ENCODE measurements at regions not wholly inside any gene's neighbourhood (a gene's known extent, or its start where the extent isn't known, plus 50 kb on each side); places are given as distances from the start of the nearest gene placed in this dataset.
A peak's percentile ranks its signal among the peaks of the same experiment; 100 is the strongest.
"Not testable (repeated sequence)": the region's sequence is repeated elsewhere in the genome, so short reads cannot be mapped to it uniquely, and the experiment has no call there.

DNA sequence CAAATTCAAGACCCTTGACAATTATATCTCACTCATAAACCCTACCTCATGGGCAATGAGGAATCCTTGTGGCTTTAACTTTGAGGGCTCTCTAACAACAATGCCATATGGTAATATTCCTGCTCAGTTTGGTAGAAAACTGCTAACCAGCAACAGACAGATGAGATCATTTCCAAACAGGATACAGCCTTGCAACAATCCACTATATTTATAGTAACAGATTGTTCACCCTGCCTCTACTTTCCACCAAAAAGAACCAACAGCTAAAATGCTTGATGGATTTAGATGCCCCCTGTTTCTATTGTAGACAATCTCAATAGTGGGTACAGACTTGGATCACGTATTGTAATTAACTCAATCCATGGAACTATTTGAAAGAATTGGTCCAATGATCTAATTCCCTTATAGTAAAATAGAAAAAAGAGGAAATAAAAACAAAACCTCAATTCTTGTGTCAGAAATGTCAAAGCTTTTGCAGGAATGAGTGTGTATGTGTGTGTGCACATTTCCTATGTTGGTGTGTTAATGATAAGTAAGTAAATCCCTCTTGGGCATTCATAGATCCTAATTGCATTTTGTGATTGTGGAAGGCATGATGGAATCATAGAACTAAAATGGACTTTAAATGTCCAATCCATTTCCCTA is 100.0 kb upstream of the EDEM3 start:
- DNase-seq (ENCODE audit: low spot score) = no peak

DNA sequence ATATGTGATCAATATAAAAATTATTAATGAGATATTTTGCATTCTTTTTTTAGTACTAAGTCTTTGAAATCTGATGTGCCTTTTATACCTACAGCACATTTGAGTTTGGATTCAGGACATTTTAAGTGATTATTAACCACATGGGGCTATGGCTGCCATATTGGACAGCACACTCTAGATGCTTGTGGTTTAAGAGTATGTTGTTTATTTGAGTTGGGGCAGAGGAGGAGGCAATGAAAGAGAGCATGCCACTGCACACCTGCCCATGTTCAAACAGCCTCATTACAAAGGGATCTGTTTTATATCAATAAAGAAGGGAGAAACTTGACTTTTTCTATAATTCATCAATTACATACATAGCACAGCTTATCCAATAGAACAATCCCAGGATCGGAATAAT is 99.4 kb upstream of the EDEM3 start:
- no peak for DNase-seq (ENCODE audit: low spot score)

DNA sequence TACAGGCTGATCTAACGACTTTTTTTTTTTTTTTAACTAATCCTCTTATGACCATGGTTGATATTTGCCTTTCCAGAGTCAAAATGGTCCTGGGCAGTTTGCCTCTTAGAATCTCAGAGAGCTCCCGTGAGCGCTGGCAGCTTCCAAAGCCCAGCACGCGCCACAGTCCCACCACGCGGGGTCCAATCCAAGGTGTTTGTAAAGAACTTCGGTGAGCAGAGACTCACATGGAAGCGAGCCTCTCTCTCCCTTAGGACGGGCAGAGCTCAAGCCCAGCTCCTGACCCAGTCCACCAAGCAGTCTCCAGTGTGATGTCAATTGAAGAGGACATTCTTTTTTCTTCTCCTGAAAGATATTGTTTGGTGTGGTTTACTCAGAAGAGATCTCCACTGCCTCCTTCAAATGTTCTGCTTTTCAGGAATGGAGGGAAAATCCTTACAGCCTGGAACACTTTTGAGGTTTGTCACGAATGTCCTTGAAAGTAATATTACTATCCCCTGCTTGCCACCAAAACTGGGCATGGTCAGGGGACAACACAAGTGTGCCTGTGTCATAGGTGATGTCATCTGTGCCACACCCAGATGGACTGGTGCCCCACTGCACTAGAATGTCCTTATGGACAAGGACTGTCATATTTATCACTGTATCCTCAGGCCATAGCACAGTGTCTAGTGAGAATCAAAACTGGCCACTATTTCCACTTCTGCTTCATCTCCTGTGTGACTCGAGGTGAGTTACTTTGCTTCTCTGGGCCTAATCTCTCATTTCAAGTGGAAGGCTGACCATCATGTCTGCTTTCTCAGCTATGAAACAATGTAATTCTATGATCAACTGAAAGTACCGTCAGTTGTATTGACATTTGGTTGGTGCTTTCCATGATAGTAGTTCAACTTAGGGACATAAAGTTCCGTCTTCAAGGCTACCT is 97.4 kb upstream of the EDEM3 start:
- no peak for DNase-seq (ENCODE audit: low spot score)

DNA sequence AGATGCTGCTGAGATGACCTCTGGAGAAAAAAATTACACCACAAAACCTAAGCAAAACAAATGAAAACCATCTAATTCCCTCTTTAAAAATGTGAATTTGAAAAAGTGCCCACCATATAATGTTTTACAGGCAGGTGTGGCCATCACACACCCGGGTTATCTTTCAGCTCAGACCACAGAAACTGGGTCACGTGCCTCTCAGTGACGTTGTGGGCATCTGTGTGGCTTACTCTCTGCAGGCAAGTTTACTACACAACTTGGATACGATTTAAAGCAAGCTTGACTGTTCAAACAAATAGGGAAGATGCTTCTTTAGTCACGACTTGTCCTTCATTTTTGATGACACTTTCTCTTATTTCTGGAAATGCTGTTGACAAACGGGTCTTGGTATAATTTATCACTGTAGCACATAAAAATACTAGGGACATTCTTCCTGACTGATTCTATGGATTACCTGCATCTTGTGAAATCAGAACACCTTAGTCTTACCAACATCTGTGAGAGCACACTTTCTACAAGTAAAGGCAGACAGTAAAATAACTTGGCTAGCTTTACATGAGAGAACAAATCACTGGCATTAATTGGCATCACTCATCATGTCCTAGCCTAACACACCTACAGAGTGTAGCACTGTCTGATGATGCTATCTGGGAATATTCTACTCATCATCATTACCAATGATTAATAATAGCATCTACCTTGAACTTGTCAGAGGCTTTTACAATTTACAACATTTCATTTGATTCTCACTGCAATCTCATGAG is 89.3 kb upstream of the EDEM3 start:
- DNase-seq (ENCODE audit: low spot score) = no peak

DNA sequence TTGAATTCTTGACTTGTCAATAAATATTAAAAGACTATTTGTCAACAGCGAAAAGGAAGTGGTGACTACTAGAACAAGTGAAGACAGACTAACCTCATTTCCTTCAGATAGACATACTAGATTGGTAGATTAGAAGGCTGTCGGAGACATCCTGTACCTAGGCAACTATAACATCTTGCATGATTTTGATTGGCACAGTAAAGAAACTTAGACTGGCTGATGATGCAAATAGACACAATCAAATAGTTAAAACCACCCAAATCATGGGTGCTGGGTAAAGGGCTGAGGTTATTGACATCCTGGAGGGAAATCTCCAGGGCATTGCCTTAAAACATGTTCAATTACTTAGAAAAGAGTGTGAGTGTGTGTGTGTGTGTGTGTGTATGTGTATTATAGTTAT is 85.9 kb upstream of the EDEM3 start:
- DNase-seq (ENCODE audit: low spot score) = no peak

DNA sequence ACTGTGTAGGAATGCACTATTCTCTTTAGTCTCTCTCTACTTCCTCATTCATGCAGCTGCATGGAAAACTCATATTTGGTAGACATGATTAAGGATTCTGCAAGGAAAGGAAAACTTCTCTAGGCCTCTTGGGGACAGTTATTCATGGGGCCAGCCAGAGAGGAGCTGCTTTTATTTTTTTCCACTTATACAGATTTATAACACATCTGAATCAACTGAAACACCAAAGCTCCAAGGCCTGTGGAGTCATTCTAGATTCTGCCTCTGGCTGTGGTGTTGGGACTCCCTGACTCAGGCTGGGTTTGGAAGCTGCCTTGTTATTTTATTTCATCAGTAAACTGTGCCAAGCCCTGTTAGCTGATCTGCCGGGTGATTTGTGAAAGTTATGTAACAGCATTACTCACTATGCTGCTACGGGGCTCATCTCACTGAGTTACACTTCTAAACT is 83.9 kb upstream of the EDEM3 start:
- DNase-seq (ENCODE audit: low spot score) = peak; percentile 77

DNA sequence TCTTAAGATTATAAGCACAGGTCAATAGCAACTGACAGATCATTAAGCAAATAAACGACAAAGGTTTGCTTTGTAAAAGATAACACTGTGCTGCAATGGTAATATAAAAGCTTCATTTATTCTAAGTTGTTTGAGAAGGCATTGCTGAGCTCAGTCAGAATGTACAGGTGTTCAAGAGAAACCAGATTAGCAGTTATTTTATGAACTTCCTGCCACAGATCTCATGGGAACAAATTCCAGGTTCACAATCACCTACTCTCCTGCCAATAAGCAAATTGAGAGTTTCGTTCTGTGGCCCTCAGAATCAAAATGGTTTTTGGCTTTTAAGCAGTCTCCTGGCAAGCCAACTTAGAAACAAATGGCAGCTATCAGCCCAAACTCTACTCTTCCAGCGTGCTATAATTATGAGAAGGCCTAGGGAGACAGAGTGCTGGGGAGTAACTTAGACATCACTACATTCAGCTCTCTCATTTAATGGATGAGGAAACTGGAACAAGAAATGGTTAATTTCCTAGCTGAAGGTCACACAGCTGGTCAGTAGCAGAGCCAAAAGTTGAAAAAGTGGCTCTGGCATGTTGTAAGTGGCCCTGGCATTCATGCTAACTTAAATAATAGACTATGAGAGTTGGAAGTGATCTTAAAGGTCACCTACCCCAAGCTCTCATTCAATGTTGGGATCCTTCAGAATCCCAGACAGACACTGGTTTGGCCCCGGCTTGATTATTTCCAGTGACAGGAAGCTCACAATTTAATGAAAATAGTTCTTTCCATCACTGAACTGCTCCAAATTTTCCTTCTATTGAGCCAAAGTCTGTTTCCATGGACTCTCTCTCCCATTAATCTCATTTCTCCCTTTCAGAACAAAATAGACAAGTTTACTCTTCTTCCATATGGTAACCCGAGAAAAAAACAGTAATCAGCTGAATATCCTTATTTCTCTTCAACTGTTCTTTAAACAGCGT is 82.6 kb upstream of the EDEM3 start:
- no peak for DNase-seq (ENCODE audit: low spot score)

DNA sequence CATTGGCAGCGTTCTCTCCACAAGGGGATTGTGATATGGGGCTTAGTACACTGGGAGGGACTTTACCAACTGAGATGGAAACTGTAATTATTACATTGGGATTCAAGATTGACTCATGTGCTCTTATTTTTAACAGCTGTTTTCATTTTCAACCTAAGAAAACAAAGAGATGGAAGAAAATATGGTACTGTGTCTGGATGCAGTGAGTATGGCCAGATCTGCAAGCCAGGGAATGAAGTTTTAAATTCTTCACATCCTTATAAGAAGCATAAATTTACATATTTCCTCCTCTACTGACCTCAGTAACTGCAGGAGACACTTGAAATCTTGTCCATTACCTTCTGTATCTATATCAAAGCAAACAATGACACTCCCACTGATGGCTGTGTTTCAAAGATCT is 81.5 kb upstream of the EDEM3 start:
- DNase-seq (ENCODE audit: low spot score) = no peak

DNA sequence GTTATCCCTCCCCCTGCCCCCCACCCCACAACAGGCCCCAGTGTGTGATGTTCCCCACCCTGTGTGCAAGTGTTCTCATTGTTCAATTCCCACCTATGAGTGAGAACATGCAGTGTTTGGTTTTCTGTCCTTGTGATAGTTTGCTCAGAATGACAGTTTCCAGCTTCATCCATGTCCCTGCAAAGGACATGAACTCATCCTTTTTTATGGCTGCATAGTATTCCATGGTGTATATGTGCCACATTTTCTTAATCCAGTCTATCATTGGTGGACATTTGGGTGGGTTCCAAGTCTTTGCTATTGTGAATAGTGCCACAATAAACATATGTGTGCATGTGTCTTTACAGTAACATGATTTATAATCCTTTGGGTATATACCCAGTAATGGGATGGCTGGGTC is 79.3 kb upstream of the EDEM3 start:
- not testable (repeated sequence) for DNase-seq (ENCODE audit: low spot score)

DNA sequence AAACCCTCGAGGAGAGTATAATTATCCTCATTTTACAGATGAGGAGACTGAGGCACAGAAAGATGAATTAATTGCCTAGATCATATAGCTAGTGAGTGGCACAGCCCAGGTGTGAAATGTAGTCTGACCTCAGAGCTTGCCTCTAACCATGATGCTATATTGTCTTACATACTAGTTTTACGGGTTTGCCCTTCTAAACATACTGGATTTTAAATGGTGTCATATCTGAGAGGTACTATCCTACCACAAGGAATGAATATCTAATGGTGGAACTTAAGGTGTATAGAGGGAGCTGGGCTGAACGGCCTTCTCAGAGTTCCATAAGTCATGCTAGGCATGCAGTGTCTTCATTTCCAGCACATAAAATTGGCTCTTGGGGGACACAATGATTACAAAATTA is 77.9 kb upstream of the EDEM3 start:
- no peak for DNase-seq (ENCODE audit: low spot score)

DNA sequence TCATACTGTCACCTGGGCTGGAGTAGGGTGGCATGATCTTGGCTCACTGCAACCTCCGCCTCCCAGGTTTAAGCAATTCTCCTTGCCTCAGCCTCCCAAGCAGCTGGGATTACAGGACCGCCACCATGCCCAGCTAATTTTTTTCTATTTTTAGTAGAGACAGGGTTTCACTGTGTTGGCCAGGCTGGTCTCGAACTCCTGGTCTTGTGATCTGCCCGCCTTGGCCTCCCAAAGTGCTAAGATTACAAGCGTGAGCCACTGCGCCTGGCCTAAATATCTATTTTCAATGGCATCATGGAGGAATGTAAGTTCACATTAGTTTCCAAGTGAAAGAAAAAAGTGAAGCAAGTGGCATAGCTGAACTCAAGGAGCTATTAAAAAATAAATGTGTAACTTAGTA is 74.8 kb upstream of the EDEM3 start:
- not testable (repeated sequence) for DNase-seq (ENCODE audit: low spot score)

DNA sequence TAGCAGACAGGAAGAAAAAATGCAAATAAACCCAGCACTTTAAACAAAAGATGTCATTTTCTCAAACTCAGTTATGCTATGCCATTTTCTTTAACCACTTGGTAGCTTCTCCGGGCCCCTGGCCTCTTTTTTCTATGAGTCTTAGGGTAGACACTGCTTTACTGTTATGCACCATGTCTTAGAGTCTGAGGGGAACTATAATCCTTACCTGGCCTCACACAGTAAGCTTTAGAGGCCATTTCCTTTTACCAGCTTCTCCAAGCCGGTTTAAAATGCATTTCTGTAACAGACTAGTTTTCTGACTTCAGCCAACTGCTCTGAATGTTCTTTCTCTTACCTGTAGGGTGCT is 73.7 kb upstream of the EDEM3 start:
- no peak for DNase-seq (ENCODE audit: low spot score)

DNA sequence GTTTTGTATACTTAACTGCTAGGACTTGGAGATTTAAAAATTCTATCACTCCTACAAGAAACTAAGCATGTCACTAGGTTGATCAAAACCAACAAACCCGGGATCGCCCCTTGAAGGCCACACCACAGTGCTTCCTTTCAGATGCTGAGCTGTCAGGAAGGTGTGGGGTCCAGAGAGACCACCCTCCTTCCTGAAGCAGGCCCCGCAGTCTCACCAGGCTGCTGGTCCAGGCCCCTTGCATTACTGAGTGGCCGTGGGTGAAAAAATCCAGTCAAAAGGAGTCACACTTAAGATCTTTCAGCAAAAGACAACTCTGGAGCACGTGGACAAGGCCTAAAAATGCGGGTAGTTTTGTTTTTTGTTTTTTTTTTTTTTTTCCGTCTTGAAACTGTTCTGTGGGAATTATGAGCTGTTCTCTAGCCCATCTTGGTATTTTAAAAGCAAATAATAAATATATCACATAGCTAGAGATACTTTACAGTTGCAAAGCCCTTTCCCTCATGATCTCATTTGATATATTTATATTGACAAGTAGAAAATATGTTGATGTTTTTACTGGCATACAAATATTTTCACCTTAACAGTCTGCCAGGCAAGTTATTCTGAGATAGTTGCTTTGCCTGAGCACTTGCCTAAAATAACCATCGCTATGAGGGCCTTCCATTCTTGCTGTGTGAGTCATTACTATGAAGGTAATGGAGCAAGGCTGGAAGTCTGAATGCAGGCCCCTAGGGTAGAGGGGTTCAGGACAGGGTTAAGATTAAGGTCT is 73.1 kb upstream of the EDEM3 start:
- no peak for DNase-seq (ENCODE audit: low spot score)

DNA sequence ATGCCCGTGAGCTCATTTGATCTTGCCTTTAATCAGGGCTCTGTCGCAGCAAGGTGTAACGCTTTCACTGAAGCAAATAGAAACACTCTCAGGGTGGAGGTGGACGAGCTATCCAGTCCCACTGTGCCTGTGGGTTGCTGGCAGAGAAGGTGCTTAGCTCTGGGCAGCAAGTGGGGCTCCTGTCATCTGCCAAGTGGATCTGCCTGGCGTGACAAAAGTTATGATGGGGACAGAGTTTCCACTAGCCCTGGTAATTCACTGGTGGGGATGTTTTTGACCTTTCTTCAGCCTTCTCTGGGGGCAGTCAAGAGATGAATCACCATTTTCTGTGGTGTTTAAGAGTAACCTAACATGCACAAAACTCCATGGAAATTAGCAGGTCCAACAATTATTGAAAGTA is 71.3 kb upstream of the EDEM3 start:
- DNase-seq (ENCODE audit: low spot score) = no peak

DNA sequence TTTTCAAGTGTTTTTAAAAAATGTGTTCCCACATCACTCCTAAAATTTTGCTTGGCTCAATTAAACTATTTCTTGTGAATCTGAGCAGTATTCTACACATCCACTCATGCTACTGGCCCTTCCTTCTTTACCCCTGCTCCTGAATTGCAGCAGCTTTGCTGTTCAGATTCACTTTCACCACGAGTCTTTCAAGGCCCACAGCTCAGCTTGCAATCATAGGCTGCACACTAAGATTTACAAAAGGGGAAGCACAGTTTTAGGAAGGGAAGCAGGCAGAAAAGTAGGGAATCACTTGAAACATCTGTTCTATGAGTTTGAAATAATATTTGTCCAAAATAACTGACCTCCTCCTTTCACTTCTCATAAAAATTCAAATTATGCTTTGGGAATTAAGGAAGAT is 70.9 kb upstream of the EDEM3 start:
- DNase-seq (ENCODE audit: low spot score) = no peak

DNA sequence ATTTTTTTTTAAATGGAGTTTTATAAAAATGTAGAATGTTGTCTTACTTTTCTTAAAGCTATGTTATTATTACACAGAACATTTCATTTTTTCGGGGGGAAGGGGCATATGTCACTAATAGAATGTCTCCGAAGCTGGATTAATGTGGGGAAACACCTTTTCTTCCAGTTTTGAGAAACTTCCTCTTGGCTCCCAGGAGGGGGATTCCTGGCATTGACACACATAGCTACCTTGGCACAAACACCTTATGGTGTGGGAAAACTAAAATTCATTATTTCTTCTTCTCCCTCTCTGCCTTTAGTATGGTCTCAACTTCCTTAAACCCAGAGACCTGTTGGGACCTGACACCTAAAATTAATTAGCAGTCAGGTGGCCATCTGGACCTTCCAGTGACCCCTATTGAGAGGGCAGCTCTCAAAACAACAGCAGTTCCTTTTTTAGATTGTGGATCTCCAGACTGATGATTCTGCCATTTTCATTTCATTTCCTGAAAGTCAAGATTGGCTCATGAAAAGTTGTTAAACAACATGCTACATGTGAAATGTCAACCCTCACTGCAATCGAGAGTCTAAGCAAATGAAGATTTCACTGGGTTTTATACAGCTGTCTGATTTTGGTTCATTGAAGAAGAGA is 70.1 kb upstream of the EDEM3 start:
- DNase-seq (ENCODE audit: low spot score) = no peak

DNA sequence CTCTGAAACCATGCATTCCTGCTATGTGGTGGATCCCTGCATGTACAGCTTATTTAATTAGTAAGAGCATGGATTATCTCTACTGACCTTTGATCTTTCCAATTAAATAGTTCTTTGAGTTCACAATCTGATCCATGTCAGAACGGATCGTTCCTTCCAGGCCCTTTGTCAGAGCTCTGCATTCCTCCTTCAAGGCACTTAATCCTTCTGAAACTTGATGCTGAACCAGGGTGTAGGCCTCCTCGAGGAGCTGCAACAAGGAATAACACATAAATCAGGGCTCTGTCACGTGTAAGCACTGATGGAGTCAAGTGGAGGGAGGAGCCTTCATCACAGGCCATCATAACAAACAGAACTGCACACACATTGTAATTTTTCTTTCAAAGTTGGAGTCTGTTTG is 68.4 kb upstream of the EDEM3 start:
- no peak for DNase-seq (ENCODE audit: low spot score)

DNA sequence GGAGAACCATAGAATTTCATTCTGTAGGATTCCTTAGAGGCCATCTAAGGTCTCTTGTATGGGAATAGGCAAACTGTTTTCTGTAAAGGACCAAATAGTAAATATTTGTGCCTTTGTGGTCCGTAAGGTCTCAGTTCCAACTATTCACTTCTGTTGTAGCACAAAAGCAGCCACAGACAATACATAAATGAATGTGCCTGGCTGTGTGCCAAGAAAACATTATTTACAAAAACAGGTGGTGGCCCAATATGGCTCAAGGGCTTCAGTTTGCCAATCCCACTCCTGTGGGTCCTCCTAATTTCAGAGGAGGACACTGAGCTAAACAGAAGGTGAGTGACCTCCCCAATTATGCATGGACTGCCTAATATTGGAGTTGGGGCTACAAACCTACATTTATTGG is 67.6 kb upstream of the EDEM3 start:
- DNase-seq (ENCODE audit: low spot score) = no peak

DNA sequence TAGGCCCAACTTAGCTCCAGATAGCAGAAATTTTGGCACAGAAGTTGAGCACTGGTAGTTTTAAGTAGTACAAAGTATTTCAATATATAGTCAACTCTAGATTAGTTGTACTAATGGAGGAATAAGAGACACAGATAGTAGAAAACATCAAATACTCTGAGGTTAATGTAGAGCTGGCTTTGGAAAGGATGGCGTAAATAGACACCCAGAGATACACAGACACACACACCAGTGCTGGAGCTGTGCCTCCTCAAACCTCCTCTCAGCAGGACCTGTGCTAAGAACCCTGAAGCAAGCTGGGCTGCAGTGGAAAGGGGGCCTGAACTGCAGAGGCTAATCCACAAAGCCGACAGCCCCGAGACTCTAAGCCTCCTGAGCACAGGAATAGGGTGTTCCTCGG is 67.0 kb upstream of the EDEM3 start:
- DNase-seq (ENCODE audit: low spot score) = no peak

DNA sequence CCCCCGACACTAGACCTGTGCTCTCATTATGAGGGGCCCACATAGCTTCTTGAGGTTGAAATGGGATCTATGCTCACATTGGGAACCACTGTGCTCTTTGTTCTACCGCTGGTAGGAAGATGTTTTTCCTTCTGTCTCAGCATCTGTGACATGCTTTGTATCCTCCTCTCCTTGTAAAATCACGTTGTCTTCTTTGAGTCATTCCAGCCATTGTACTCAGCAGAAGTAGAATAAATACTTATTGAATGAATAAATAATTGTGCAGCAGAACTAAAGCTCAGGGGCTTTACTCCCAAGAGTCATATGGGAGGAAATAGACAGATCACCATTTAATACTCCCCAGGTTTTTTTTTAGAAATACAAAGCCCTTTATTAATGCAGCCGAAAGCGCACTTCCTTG is 66.3 kb upstream of the EDEM3 start:
- no peak for DNase-seq (ENCODE audit: low spot score)
